MM.1S (cell line): ENCODE measurements at regions not wholly inside any gene's neighbourhood (a gene's known extent, or its start where the extent isn't known, plus 50 kb on each side); places are given as distances from the start of the nearest gene placed in this dataset.

ENCODE experiments used
- DNase-seq: peaks from one replicate; pipeline ENCODE4 v3.0.0-alpha.2; 2015
- H2AFZ ChIP-seq: fragments of 300-600 bp; sonication (generic); 2 replicates; pipeline ENCODE4 v1.6.0; 2016; ENCODE audit warnings: antibody characterized with exemption, low read length
- H3F3A ChIP-seq: fragments of 300-600 bp; sonication (generic); 2 replicates; pipeline ENCODE4 v1.6.1; 2016; ENCODE audit warnings: mild to moderate bottlenecking, antibody characterized with exemption, low read length, moderate library complexity, mixed read lengths; ENCODE audit not compliant: insufficient read depth
- H3K27ac ChIP-seq: fragments of 300-600 bp; sonication (generic); 2 replicates; pipeline ENCODE4 v1.5.1; 2016; ENCODE audit warnings: mild to moderate bottlenecking, low read length
- H3K27me3 ChIP-seq: fragments of 300-600 bp; sonication (generic); replicated peaks from 2 replicates; pipeline ENCODE4 v1.6.0; 2016; ENCODE audit warnings: low read length; ENCODE audit not compliant: insufficient read depth
- H3K36me3 ChIP-seq: fragments of 300-600 bp; sonication (generic); replicated peaks from 2 replicates; pipeline ENCODE4 v1.6.1; 2016; ENCODE audit warnings: mild to moderate bottlenecking, low read length, mixed read lengths; ENCODE audit not compliant: insufficient read depth
- H3K4me1 ChIP-seq: fragments of 300-600 bp; sonication (generic); 2 replicates; pipeline ENCODE4 v1.6.1; 2016; ENCODE audit warnings: low read length, mixed read lengths
- H3K4me2 ChIP-seq: fragments of 300-600 bp; sonication (generic); 2 replicates; pipeline ENCODE4 v1.6.0; 2016; ENCODE audit warnings: low read depth, low read length
- H3K4me3 ChIP-seq: fragments of 300-600 bp; sonication (generic); 2 replicates; pipeline ENCODE4 v1.5.1; 2016; ENCODE audit warnings: low read length, mixed read lengths
- H3K79me2 ChIP-seq: fragments of 300-600 bp; sonication (generic); 2 replicates; pipeline ENCODE4 v1.6.1; 2016; ENCODE audit warnings: mixed run types, low read length, mixed read lengths
- H3K9ac ChIP-seq: fragments of 300-600 bp; sonication (generic); 2 replicates; pipeline ENCODE4 v1.6.1; 2016; ENCODE audit warnings: low read length, mixed read lengths
- H3K9me2 ChIP-seq: fragments of 300-600 bp; sonication (generic); replicated peaks from 2 replicates; pipeline ENCODE4 v1.6.1; 2016; ENCODE audit warnings: mild to moderate bottlenecking, low read length, mixed read lengths; ENCODE audit not compliant: insufficient read depth
- H3K9me3 ChIP-seq: fragments of 300-600 bp; sonication (generic); replicated peaks from 2 replicates; pipeline ENCODE4 v1.6.1; 2016; ENCODE audit warnings: mild to moderate bottlenecking, low read length, mixed read lengths; ENCODE audit not compliant: insufficient read depth
- H4K20me1 ChIP-seq: fragments of 300-600 bp; sonication (generic); 2 replicates; pipeline ENCODE4 v1.6.1; 2016; ENCODE audit warnings: mild to moderate bottlenecking, low read length, moderate library complexity, mixed read lengths; ENCODE audit not compliant: insufficient read depth
- CTCF ChIP-seq: fragments of 300-600 bp; sonication (generic); IDR thresholded peaks from 2 replicates; pipeline ENCODE4 v1.5.1; 2016; ENCODE audit warnings: antibody characterized with exemption, low read length, mixed read lengths
- EZH2 ChIP-seq: fragments of 300-600 bp; sonication (generic); optimal IDR thresholded peaks from 2 replicates; pipeline ENCODE3; 2017; ENCODE audit warnings: low read depth, mild to moderate bottlenecking, antibody characterized with exemption, low read length, mixed read lengths
- EZH2phosphoT487 ChIP-seq: fragments of 300-600 bp; sonication (generic); IDR thresholded peaks from 2 replicates; pipeline ENCODE4 v1.6.1; 2018; ENCODE audit warnings: antibody characterized with exemption, low read length

- Histone ChIP-seq H3K4me3 (no peak overlapping the region), H3F3A (no peaks in the 10 kb centered on the region), H3K27me3 (no peaks in the 10 kb centered on the region), H2AFZ (no peak overlapping the region), H3K9me2 (no peaks in the 10 kb centered on the region), H4K20me1 (no peaks in the 10 kb centered on the region), H3K9ac (no peak overlapping the region), H3K36me3 (no peaks in the 10 kb centered on the region), H3K4me1 (no peaks in the 10 kb centered on the region), H3K4me2 (no peak overlapping the region), H3K9me3 (no peaks in the 10 kb centered on the region), H3K27ac (no peak overlapping the region), H3K79me2 (no peaks in the 10 kb centered on the region)
- DNase-seq, result no peak
- TF ChIP-seq EZH2phosphoT487, result no peak
- TF ChIP-seq CTCF, result no peak
- no peak for TF ChIP-seq EZH2
Measured at GRCh38 chr2:77938462-77938861, 416.3 kb upstream of the LRRTM4 start.

- no peaks in the 10 kb centered on the region for H3K36me3 ChIP-seq
- DNase-seq, result no peak
- TF ChIP-seq CTCF, result no peak
- no peak for TF ChIP-seq EZH2phosphoT487
- TF ChIP-seq EZH2, result no peak
- no peak overlapping the region for H3K9ac ChIP-seq
- H3K4me3 ChIP-seq, result no peak overlapping the region
- no peak overlapping the region for H3K4me2 ChIP-seq
- H3K27me3 ChIP-seq, result no peaks in the 10 kb centered on the region
- no peaks in the 10 kb centered on the region for H3K9me3 ChIP-seq
- H3K27ac ChIP-seq, result no peak overlapping the region
- no peaks in the 10 kb centered on the region for H3K4me1 ChIP-seq
- H4K20me1 ChIP-seq, result no peaks in the 10 kb centered on the region
- H3F3A ChIP-seq, result no peaks in the 10 kb centered on the region
- no peaks in the 10 kb centered on the region for H3K9me2 ChIP-seq
- H2AFZ ChIP-seq, result no peak overlapping the region
- H3K79me2 ChIP-seq, result no peaks in the 10 kb centered on the region
Measured at GRCh38 chr2:77939370-77939769, 417.2 kb upstream of the LRRTM4 start.

GRCh38 chr2:77939801-77940200 is 417.6 kb upstream of the LRRTM4 start:
- H3K9ac ChIP-seq, result no peak overlapping the region
- no peaks in the 10 kb centered on the region for H3K27me3 ChIP-seq
- no peak for DNase-seq
- H3K36me3 ChIP-seq, result no peaks in the 10 kb centered on the region
- no peak overlapping the region for H3K4me3 ChIP-seq
- no peaks in the 10 kb centered on the region for H3K4me1 ChIP-seq
- no peaks in the 10 kb centered on the region for H3K79me2 ChIP-seq
- no peak overlapping the region for H3K27ac ChIP-seq
- no peaks in the 10 kb centered on the region for H3K9me2 ChIP-seq
- no peak overlapping the region for H3K4me2 ChIP-seq
- H2AFZ ChIP-seq, result no peak overlapping the region
- no peaks in the 10 kb centered on the region for H4K20me1 ChIP-seq
- no peaks in the 10 kb centered on the region for H3F3A ChIP-seq
- no peak for TF ChIP-seq CTCF
- TF ChIP-seq EZH2, result no peak
- no peak for TF ChIP-seq EZH2phosphoT487
- no peaks in the 10 kb centered on the region for H3K9me3 ChIP-seq
